CD4-positive, alpha-beta T cell treated with Interleukin-4 for 4 hours (primary cell): ENCODE measurements at regions not wholly inside any gene's neighbourhood (a gene's known extent, or its start where the extent isn't known, plus 50 kb on each side); places are given as distances from the start of the nearest gene placed in this dataset.

Experiments used
- DNase-seq: peaks from one replicate; pipeline ENCODE4 v3.0.0-alpha.2; 2020

DNA sequence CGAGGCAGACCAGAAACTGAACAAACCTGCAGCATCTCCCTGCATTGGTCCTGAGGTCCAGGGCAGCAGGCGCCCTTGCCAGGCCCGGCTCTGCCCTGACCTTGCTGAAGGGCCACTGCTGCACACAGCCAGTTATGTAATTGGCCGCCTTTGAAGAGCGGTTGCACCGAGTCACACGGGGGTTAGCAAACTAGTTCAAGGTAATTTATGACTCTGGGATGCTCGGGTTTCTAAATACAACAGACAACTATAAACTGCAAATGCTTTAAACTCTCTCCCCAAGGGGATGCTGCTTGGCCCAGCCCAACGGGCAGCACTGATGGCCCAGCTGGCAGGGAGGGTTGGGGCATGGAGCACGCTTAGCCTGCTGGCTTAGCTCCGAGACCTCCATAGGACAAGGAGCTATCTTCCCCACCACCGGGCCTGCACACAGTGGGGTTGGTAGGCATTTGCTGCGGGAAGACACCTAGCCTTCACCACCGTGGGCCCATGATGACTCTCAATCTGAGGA, 60.3 kb upstream of the IQSEC1 start:
- no peak for DNase-seq

DNA sequence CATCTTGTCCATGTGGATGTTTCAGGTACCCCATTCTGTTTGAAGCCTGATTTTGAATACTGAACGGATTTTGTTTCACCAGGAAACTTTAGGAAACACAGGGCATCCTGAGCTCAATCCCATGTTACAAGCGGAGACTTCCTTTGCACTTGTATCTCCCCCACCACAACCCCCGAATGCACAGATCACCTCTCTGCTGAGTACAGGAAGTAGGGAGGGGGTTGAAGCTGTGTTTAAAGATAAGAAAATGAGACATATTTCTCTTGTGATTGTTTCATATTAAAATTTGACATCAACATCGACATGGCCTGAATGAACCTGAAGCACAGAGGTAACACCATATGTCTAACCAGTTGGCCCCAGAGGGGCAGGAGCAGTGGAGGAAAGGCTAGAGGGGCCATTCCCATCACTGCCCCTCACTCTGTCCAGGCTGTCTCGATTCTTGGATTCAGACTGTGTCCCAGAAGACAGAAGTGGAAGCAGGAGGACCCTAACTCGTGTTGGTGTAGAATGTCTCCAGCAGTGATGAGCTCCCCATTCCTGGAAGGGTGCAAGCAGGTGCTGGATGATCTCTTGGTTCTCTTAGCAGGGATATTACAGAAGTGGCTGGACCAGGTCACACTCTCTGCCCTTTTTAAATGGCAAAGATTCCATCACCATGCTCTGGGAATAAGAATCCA, 59.6 kb upstream of the IQSEC1 start:
- DNase-seq, result no peak

- no peak for DNase-seq
Observed at GRCh38 chr3:13132281-13132680, 59.1 kb upstream of the IQSEC1 start.

- no peak for DNase-seq
Observed at GRCh38 chr3:13130464-13131193, 57.4 kb upstream of the IQSEC1 start.

DNA sequence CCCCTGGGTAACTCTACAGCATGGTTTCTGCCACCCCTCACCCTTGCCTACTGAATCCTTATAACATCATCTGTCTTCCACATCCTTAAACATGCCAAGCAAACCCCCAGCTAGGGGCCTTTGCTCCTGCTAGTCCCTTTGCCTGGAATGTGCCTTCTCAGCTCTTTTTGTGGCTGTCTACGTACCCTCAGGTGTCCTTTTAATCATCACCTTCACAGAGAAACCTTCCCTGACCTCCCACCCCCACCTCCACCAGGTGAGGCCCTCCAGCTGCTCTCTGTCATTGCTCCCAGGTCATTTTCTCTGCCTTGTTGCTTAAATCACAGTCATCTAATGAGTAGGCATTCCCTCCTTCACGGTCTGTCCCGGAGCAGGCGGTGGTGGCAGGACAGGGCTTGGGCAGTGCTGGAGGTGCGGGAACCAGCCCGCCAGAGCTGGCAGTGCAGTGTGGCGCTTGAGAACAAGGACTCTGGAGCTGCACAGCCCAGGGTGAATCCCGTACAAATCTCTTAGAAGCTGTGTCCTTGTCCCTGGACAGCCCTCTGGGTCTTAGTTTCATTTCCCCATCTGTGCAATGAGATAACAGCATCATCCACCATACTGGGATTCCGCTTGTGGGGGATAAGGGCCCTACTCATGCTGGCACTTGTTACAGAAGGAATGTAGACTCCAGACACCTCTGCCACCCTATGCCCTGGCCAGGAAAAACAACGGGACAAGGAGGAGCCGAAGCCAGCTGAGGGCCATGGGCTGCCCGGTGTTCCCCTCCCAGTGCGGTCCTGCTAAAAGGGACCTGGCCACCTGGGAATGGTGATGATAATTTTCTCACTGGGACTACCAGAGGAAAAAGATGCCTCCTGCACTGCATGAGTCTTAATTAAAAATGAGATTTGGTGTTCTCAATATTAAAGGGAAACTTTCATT, 52.1 kb upstream of the IQSEC1 start:
- DNase-seq, result no peak

DNA sequence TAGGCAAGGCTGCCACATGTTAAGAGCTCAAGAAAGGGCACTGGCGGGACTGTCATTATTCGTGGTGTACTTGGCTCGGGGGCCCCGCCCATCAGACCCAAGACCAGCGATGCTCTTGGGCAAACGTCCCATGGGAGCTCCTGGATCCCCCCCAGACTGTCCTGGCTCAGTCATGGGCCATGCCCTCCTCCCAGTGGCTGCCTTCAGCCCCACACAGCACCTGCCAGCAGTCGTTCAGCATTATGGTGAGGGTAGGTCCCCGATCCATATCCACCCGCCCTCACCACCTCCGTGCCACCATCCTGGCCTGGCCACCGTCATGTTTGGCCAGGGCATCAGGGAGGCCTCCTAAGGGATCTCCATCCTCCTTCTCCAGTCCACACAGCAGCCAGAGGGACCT, 51.4 kb upstream of the IQSEC1 start:
- no peak for DNase-seq

DNA sequence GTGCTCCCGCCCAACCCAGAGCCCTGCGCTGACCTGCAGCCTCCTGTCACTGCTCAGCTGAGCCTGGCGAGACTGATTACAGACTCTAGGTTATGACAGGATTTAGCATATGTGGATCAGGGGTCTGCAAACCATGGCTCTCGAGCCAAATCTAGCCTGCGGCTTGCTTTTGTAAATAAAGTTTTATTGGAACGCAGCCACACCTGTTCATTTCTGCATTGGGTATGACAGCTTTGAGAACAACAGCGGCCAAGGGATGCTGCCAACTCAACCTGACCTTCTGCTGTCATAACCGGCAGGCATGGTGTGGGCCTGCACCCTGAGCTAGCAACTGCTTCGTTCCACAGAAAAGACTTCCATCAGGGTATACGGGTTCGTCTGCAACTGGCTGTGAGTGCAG, 50.5 kb upstream of the IQSEC1 start:
- no peak for DNase-seq

- no peak for DNase-seq
Observed at GRCh38 chr3:13123013-13123654, 49.9 kb upstream of the IQSEC1 start.
